ENCODE measurements at regions not wholly inside any gene's neighbourhood (a gene's known extent, or its start where the extent isn't known, plus 50 kb on each side); places are given as distances from the start of the nearest gene placed in this dataset.

GRCh38 chr9:11794984-11795383, 898.2 kb upstream of the TYRP1 start:
- no peak for TF ChIP-seq CTCF (IDR thresholded peaks at IDR 0.05)
- no peak for TF ChIP-seq POLR2A (IDR thresholded peaks at IDR 0.05)
- no peak for TF ChIP-seq POLR2AphosphoS5 (IDR thresholded peaks at IDR 0.05; ENCODE audit: insufficient read depth in 1 of 2, low read depth in 1 of 2)

All from vagina (tissue), 2 donors.